GM18861 (cell line): ENCODE measurements at regions not wholly inside any gene's neighbourhood (a gene's known extent, or its start where the extent isn't known, plus 50 kb on each side); places are given as distances from the start of the nearest gene placed in this dataset.

Experiments
- ATAC-seq: cut with Tn5 transposase; IDR thresholded peaks from one replicate; pipeline ENCODE4 v1.9.1; 2021; ENCODE audit not compliant: unreplicated experiment

DNA sequence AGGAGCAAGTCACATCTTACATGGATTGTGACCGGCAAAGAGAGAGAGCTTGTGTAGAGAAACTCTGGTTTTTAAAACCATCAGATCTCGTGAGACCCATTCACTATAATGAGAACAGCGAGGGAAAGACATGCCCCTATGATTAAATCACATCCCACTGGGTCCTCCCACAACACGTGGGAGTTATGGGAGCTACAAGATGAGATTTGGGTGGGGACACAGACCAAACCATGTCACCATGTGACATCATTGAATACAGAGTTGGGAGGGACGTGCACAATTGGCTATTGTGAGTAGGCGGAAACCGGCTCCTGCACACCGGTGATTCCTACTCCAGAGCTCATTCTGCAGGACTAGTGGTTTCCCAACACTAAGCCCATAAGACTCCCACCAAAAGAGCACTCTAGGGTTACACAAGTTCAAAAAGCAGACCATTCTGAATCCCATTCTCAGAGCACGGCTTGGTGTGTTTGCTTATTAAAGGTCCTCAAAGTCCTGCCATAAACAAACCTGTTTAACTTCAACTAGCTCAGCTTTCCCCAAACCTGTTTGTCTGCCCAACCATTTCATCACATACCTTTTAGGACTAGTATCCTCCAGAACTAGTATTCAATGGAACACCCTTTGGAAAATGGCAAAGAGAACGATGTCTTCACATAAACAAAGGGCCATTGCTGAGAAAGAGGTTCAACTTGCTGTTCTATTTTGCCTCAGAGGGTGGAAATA, 167.6 kb downstream of the TLE3 start:
- ATAC-seq: no peak

DNA sequence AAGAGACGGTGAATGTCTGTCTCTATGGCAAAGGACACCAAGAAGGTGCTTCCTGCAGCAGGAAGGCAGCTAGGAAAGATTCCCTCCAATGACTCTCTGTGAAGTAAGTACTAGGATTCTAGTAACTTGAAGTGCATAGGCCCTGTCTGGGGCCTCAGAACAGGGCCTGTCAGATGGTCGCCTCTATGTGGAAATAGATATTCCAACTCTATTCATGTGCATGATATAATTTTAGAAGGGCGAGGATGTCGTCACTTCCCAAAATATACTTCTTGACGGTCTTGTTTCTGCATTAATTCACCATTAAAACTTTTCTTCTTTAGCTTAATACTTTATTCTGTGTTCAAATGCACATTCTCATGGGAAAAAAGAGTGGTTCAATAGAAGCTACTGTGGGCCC, 167.0 kb downstream of the TLE3 start:
- no peak for ATAC-seq

DNA sequence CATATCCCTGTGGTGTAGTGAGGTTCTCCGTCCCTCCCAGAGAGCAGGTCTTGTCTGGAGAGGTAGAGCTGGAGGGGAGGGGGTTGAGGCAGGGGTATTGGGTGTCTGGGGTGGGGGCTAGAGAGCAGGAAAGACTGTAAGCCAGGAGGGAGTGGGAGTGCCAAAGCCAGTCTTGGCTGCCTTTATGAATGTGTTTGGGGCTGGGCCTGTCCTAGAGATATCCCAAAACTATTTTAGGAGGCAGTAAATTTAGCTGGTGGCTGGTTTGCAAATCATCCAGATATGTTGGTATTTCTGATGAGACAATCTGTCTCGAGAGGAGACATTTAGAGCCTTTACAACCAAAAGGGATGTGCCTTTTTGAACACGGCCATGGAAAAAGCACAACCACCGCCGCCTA, 166.6 kb downstream of the TLE3 start:
- ATAC-seq: no peak

DNA sequence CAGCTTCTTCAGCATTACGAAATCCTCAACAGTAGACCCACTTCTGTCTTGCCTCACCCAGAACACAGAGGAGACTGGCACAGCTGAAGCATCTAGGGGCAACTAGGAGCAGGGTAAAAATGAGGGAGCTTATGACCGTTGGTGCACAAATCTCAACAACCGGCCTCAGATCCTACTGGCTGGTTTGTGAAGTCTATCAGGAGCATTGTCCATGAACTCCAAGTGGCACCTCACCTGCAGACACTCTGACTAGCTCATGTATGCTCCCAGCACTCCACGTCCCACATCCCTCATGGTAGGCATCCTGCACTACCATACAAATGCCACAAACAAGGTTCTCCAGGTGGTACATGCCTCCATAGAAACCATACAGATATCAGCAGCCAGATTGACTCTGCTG, 163.1 kb downstream of the TLE3 start:
- no peak for ATAC-seq

DNA sequence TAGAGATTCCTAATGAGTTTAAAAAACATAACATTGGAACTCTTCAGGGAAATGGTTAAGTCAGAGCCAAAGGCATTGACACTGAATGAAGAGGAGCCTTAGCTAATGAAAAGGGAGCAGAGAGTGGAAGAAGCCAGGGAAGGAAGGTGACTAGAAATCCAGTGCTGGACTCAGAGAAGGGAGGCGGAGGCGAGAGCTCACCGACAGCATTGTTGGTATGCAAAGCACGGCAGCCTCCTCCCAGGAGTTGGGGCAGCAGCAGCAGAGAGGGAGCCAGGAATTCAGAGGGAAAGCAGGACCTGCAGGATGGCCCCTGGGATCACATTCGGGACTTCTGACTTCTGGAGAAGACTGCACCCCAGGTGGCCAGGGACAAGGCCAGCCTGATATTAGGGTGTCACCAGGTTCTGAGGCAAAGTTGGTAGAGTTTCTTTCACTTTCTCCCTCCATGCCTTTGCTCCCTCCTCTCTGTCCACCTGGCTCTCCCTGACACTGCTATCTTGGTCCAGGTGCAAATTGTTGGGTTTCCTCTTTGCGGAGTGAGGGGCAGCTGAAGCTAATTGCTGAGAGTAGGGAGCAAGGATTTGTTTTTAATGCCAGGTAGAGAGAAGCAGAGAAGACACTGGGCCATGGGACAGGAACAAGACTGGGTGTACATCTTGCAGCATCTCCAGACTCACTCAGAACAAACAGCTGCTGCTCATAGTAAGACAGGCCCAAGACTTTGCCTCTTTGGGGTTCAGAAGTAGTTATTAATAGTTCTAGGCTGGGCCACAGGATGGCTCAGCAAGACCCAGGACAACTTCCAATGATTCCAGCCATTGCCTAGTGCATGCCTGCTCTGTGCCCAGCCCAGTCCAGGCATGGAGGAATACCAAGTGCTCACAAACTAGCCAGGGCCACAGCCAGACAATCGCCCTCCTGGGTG, 157.9 kb downstream of the TLE3 start:
- no peak for ATAC-seq

DNA sequence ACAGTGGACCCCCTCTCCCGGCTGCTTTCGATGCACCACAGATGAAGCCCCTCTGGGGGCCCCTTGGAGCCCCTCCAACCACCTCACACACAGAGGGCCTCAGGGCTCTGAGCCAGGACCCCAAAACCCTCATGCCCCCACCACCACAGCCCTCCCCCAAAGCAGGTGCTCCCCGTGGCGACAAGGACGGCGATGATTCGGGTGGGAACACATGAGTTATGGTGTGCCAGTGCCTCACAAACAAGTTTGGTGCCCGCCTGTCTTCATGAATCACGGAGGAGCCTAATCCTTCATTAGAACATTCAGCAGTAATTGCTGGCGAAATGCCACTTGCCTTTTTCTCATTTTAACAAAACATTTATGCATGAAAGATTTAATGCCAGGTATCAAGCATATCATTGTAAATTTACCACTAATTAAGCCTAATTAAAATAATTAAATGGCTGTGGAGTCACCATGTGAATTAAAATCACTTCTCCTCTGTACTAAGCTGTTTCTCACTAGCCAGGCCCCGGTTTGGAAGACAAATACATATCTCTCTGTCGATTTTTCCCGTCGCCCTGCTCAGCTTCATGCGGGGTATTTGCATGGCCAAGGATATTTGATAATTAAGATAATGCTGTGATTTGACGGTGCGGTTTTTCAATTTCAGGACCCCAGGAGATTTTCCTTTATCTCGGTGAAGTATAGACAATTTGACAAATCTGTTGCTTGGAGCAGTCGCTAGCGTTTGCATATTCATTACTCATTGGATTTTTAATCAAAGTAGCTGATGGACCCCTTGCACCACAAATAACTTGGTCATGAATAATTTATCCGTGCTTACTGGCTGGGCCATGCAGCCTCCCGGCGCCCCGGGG, 157.0 kb downstream of the TLE3 start:
- no peak for ATAC-seq

DNA sequence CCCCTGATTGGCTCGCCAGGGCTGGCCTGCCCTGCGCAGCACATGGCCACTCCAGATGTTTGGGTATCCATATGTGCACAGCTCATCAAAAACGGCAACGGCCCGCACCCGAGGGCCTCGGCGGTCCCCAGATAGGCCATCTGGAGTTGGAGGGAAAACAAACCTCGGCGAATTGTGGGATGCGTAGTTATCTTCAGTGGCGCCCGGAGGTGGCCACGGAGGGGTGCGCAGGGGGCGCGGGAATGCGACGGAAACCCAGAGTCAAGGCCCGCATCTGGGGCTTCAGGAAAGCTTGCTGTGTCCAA, 156.5 kb downstream of the TLE3 start:
- no peak for ATAC-seq

DNA sequence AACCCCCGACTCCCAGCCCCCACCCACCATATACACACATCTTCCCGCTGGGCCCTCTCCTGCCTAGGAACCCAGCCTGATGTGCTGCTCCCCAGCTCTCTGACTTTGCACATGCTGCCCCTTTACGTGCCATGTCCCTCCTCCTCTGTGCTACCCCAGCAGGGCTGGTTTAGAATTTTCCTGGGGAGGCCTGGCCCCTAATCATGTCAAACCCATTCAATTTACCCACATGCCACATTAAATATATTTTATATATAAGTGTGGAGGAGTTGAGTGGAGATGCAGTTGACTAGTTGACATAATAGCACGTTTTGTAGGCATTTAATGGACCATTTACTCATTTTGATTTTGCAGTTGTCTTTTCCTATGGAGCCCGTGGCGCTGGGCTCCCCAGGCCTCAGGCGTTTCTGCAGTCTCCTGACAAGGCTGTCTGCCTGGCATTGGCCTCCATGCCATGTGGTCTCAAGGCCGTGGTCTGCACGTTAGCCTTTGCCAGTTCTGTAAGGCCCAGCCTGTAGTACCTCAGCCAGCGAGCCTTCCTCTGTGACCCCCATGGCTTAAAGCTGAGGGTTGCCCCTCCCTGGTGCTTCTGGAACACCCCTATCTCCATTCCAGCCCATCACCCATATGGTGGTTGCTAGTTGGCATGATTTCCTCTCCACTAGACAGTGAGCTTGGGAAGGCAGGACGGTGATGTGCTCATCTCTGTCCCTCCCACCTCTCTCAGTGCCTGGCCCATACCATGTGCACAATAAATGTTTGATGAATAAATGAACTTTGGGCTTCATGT, 155.8 kb downstream of the TLE3 start:
- ATAC-seq: no peak

DNA sequence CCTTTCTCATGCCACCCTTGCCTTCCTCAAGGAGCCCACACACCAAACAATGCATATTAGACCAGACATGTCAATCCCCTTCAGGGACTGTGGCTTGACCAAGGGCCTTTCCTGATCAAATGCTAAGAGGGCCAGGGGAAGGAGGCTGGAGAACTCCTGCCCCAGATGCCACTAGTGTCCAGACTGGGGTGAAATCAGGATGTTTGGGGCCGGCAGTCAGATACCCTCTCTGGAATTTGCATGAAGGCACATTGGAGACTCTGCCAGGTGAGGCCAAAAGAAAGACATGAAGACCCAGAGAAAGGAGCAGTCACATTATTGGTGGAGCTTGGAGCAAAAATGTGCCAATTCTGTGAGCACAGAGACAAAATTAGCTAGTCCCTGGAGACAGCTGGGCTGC, 154.1 kb downstream of the TLE3 start:
- no peak for ATAC-seq

DNA sequence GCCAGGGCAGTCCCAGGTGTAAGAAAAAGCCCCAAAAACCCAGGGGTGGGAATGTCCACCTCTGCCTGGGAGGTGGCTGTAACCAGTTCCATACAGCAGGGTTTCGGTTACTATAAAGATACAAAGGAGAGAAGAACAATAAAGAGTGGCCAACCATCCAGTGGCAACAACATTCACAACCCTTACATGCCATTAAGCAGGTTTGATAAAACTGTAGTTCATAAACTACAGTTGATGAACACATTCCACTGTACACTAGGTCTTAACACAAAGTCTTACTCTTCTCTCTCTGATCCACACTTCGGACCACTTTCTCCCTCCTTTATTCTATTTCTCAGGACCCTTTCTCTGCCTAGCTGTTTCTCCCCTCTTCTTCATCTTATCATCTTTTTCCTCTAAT, 152.0 kb downstream of the TLE3 start:
- ATAC-seq: no peak

DNA sequence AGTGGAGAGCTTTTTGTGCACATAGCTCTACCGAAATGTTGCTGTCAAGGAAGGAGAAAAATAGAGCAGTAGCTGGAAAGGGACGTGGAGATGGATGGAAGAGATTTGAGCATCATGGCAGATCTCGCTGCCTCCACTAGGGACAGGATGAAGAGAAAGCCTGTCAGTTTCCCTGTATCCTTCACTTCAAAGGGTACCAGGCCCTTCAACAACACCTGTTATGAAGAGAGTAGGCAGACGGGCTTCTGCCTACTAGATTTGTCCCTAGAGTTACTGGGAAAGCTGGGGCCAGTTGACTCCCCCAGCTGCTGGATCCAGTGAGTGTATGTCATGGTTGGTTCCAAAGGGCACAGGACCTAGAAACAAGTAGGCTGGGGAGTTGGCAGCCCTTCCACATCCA, 150.8 kb downstream of the TLE3 start:
- no peak for ATAC-seq

DNA sequence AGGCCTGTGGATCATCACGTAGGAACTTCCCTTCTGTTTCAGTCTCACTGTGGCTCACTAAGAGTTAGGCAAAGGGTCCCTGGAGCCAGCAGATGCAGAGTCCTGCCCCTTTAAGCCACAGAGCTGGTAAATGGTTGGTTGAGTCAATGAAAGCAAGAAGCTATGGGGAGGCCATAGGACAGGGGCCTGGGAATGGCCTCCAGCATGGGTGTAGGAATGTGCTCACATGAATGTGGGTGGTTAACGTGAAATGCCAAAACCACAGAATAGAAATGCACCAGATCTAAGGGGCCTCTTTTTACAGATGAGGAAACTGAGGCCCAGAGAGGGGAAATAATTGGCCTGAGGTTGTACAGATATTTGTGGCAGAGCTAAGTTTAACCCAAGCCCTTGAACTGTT, 150.3 kb downstream of the TLE3 start:
- ATAC-seq: no peak

DNA sequence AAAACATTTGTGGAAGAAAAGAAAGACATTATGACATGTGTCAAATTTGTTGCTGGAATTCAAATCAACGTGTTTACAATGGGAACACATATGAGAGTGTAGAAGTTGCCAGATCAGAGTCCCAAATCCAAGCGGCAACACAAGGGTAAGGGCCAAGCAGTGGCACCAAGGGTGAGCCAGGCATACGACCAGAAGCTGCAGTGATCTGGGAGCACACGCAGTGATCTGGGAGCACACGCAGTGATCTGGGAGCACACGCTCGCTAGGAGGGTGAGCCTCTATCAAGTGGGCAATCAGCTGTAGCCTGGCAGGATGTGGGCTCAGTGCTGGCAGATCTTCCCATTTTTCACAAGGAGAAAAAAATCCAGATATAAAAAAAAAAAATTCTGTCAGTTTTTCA, 148.2 kb downstream of the TLE3 start:
- no peak for ATAC-seq

DNA sequence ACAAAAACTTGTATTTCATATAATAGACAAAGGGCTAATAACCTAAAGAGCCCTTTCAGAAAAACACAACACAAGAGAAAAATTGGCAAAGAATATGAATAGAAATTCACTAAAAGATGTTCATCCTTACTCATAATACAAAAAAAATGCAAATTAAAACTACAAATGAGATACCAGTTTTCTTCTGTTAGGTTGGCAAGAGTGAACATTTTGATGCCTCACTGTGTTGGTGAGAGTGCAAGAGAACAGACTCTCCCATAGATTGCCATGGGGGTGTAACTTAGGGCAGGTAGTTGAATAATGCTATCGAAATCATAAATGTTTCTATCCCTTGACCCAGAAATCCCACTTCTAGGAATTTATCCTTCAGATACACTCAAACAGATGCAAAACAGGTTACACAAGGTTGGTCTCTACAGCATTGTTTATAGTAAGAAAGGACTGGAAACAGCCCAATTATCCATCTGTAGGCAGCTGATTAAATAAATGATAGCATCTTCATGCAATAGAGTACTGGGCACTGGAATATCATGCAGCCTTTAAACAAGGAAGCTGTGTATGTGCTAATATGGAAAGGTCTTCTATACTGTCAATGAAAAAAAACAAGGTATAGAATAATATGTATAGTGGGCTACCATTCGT, 146.3 kb downstream of the TLE3 start:
- no peak for ATAC-seq

DNA sequence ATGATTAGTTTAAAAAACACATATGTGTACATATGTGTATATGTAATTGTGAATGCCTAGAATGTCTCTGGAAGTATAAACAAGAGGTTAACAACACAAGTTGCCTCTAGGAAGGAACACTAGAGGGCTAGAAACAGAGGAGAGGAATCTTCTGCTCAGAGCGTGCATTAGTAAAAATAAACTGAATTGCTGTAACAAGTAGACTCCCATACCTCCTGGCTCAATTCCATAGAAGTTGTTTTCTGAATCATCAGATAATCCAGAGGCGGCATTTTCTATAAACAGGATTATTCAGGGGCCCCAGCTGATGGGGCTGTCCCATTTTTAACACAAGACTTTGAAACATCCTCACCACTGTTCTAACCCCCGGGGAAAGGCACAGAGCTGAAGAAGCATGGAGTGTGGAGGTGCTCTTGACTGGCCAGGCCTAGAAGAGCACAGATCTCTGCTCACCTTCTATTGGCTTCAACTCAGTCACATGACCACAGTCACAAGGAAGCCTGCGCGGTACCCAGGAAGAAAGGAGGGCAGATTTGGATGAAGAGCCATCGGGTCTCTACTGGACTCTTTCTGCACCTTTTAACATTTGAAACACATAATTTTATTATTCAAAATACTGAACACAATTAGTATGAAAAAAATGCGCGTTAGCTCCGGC, 145.7 kb downstream of the TLE3 start:
- no peak for ATAC-seq

DNA sequence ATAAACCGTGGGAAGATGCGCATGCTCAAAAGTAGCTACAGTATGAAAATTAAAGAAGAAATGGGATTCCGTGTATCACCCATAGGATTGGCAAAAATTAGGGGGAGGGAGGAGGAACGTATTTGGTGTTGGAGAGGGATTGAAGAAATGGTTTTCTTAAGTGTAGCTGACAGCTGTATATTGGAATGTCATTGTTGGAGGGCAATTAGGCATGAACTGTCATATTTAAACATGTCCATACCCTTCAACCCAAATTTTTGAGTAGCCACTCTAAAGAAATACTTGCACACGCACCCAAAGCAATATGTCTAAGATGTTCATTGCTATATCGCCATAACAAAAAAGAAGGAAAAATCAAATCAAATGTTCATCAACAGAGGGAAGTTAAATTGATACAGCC, 144.7 kb downstream of the TLE3 start:
- no peak for ATAC-seq

DNA sequence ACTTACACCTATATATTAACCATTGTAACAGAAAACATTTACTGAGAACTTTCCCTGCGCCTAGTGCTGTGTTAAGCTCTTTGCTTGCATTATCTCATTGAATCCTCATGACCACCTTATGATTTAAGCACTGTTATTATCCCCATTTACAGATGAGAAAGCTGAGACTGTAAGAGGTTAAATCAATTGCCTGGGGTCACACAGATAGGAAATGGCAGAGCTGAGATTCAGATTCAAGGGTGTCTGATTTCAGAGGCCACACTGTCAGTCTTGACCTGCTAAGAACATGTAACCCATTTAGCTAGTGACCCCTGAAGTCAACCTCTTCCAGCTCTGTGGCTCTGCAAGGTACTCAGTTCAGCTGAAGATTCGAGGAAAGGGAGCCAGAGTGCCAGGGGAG, 143.9 kb downstream of the TLE3 start:
- no peak for ATAC-seq

DNA sequence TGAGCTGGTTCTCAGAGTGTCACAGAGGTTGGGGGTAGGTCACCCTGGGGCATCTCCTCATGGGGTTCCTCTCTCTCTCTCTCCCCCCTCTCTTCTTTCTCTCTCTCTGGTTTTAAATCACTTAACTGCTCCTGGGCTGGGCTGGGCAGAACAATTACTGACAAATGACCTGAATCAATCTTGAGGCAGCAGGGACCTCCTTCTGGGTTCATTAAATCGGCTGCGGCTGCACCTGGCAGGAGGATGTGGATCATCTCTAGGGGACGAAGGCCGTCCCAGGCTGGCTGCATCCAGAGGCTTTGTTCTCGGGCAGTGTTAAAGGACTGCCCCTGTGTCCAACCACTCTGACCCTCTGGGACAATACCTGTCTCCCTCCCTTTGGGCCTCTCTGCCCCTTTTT, 143.1 kb downstream of the TLE3 start:
- ATAC-seq: no peak

DNA sequence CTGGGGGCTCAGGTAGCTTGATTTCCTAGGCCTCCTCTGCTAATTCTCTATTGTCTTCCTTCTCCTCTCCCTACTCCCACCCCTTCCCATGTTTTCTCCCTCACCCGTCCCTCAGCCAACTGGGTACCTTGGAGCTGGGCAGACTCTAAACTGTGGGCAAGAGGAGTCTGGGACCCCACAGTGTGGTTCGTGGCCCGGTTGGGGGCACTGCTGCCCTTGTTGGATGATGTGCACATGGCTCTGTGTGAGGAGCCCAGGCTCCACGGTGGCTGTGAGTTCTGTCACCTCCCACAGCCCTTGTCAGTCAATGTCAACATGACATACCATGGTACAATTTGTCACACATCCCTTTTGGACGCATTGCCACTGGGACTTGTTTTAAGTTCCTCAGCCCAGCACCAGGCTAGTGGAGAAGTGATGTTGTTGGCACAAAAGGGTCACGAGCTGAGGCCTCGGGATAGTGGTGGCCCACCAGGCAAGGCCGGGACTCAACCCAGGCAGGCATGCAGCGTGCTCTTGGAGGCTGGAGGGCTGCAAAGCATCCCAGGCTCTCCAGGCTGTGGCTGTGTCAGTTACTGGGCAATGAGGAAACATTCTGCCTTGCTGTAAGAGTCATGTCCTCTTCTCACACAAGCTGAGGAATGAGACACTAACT, 142.3 kb downstream of the TLE3 start:
- no peak for ATAC-seq
